Epithelial cell of esophagus (primary cell): ENCODE measurements at regions not wholly inside any gene's neighbourhood (a gene's known extent, or its start where the extent isn't known, plus 50 kb on each side); places are given as distances from the start of the nearest gene placed in this dataset.

Source experiments
- DNase-seq: peaks from one replicate; pipeline ENCODE4 v3.0.0; 2010; ENCODE audit warnings: low read depth
- H3K4me3 ChIP-seq: 2 replicates; pipeline ENCODE4 v1.5.1; 2011; ENCODE audit warnings: mild to moderate bottlenecking, low read length, control low read depth
- TF ChIP-seq, protein P1 (sequence below): IDR thresholded peaks from 2 replicates; pipeline ENCODE4 v1.5.1; 2011; ENCODE audit warnings: low read depth, mild to moderate bottlenecking, low read length, control low read depth, inconsistent platforms; ENCODE audit not compliant: insufficient read depth; ENCODE audit errors: missing control alignments

DNA sequence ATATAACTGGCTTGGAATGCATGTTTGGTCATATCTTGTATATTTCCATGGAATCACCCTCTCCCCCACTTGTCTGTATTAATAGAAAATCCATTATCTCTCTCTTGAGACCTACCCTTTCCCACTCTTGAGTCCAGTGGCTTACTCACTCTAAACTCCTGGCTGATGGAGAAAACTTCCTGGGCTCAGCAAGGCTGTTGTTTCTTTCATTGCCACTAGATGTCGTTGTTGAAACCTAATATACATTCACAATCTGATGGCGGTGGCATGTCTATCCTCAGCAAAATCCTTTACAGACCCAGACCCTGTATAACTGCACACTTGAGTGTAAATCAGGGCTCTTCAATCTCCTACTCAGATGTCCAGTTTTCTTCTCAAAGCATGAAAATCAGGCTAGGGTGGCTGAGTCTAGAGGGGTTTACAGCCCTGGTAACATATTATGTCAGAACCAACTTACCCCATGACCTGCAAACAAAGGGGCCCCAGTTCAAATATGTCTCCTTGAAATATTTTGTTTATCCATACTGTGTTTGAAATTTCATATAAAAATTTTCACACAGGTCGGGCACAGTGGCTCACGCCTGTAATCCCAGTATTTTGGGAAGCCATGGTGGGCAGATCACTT lies 70.0 kb upstream of the FAM241A start:
- peak; percentile 72 for DNase-seq

DNA sequence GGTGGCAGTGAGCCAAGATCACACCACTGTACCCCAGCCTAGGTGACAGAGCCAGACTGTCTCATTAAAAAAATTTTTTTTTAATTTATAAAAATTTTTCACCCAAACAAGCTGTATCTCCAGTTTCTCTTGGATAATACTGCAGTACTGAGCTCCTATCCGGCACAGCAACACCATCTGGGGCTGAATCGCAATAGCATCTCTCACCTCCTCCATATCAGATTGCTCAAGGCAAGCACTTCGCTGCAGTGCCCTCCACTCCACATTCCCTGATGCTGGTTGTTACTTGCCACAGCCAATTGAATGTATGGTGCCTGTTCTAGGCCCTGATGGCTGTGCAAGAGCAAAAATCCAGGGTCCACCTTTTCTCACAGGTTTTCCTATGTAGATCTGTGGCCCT lies 69.3 kb upstream of the FAM241A start:
- H3K4me3 ChIP-seq: no peak overlapping the region
- DNase-seq: no peak
- TF ChIP-seq, protein P1, sequence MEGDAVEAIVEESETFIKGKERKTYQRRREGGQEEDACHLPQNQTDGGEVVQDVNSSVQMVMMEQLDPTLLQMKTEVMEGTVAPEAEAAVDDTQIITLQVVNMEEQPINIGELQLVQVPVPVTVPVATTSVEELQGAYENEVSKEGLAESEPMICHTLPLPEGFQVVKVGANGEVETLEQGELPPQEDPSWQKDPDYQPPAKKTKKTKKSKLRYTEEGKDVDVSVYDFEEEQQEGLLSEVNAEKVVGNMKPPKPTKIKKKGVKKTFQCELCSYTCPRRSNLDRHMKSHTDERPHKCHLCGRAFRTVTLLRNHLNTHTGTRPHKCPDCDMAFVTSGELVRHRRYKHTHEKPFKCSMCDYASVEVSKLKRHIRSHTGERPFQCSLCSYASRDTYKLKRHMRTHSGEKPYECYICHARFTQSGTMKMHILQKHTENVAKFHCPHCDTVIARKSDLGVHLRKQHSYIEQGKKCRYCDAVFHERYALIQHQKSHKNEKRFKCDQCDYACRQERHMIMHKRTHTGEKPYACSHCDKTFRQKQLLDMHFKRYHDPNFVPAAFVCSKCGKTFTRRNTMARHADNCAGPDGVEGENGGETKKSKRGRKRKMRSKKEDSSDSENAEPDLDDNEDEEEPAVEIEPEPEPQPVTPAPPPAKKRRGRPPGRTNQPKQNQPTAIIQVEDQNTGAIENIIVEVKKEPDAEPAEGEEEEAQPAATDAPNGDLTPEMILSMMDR: no peak

More for the DNA sequence above, 70.0 kb upstream of the FAM241A start:
- TF ChIP-seq, protein P1: peak; percentile 87
- no peak overlapping the region for H3K4me3 ChIP-seq

DNA sequence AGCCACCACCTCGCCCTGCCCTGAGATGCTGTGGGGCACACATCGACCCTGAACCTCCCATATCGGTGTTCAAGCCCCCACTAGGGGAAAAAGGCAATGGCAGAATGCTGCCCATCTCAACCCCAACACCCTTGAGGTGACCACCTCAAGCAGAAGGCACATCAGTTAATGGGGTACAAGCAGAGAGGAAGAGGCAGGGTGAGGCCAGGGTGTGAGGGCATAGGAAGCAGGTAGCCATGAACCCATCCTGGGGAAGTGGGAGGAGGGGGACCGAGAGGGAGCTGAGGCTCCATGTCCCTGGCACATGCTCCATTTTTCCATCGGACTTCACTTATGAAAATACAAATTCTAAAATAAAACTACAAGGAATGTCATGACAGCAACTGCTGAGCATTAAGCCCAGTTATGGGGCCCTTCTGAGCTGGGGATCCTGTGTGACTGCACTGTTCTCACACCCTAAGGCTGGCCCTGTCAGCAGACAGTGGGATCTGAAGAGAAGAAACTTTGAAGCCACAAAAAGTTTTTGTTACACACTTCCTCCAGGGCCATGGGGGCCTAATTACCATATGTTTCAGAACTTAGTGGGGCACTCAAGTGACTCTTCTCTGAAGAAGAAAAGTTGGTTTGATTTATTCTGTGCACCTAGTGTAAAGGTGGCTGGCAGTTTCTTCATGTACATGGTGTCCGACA lies 68.2 kb upstream of the FAM241A start:
- no peak overlapping the region for H3K4me3 ChIP-seq
- TF ChIP-seq, protein P1: no peak
- DNase-seq: no peak

DNA sequence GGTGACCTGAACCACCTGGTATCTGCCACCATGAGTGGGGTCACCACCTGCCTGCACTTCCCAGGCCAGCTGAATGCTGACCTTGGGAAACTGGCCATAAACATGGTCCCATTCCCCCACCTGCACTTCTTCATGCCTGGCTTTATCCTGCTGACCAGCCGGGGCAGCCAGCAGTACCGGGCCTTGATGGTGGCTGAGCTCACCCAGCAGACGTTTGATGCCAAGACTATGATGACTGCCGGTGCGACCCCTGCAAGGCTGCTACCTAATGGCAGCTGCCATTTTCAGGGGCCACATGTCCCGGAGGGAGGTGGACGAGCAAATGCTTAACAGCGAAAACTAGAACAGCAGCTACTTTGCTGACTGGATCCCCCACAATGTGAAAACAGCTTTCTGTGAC lies 67.5 kb upstream of the FAM241A start:
- no peak overlapping the region for H3K4me3 ChIP-seq
- DNase-seq: no peak
- TF ChIP-seq, protein P1: no peak

DNA sequence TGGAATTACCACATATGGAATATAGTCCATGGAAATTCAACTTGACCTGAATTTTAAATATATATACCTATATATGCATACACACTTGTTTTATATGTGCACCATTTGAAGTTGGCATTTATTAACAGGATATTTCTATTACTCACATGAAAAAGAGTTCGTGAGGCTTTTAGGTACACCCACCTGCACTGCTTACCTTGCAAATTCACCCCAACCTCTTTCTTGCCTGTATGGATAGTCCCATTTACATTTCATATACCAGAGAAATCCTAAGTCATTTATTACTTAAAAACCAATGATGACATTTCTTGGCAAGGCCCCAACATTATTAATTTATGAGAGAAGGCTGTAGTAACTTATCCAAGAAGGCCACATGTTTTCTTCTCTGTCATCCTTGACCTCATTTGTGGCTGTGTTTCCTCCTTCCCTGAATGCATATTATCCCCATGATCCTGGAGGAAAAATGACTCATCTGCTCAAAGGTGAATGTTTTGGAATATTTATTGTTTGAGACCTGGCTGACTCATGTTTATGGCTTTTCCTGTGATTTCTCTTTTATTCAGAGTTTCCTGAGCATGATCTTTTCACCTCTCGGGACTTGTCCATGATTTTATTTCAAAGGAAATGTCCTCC lies 62.2 kb upstream of the FAM241A start:
- TF ChIP-seq, protein P1: no peak

DNA sequence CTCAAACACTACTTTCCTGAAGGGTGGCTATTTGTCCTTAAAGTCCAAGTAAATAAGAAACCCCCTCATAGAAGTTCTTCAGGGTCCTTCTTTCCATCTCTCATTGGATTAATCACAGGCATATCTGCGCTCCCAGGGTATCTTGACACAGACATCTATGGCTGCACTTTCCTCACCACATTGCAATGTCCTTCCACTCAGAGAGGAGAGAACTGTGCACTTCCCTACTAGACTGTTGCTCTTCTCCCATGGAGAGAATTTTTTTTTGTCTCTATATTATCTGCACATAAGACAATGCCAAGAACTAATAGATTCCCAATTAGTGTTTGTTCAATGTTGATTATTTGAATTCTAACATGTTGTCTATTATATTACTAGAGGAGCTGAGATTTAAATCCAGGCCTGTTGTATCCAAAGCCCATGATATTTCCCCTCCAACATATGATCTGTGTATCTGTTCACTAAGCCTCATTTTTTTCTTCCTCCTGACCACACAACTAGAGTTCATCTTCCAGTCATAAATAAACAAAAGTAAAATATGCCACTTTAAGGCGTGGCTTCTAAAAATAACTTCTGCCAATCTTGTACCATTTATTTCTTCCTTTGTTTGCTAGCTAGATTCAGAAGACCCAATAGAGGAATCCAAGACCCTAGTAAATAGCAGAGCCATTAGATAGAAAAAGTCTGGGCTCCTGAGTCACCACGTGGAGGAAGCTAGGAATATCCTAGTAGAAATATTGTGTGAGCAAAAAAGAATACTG lies 61.5 kb upstream of the FAM241A start:
- H3K4me3 ChIP-seq: no peak overlapping the region
- peak; percentile 13 for DNase-seq
- TF ChIP-seq, protein P1: no peak

More for the DNA sequence above, 62.2 kb upstream of the FAM241A start:
- DNase-seq: peak; percentile 94
- no peak overlapping the region for H3K4me3 ChIP-seq
